H1 (cell line): ENCODE measurements at regions not wholly inside any gene's neighbourhood (a gene's known extent, or its start where the extent isn't known, plus 50 kb on each side); places are given as distances from the start of the nearest gene placed in this dataset.

Source experiments
- BCL11A ChIP-seq, 2 experiments: IDR thresholded peaks; one replicate each; pipeline ENCODE4 v1.6.1; 2011; ENCODE audit warnings: low read depth in 2 of 2, low read length in 2 of 2, mild to moderate bottlenecking in 2 of 2
- CTCF ChIP-seq, 3 experiments: IDR thresholded peaks; 1 replicate in 2 of 3; 2 replicates in 1 of 3; pipeline versions ENCODE4 v1.5.1 to v1.6.1; 2011; ENCODE audit warnings: low read length in 3 of 3, mild to moderate bottlenecking in 3 of 3, inconsistent platforms in 2 of 3, low read depth in 1 of 3, moderate library complexity in 1 of 3; ENCODE audit not compliant: insufficient read depth in 1 of 3; ENCODE audit errors: control extremely low read depth in 1 of 3
- EZH2 ChIP-seq: fragments of 200-600 bp; sonication (generic); IDR thresholded peaks from 2 replicates; pipeline ENCODE4 v1.7.1; 2012; ENCODE audit warnings: low read depth, mild to moderate bottlenecking, moderate library complexity, low read length, inconsistent platforms; ENCODE audit not compliant: severe bottlenecking
- MAX ChIP-seq: IDR thresholded peaks from 2 replicates; pipeline ENCODE4 v1.6.1; 2012; ENCODE audit warnings: inconsistent platforms
- NRF1 ChIP-seq: IDR thresholded peaks from 2 replicates; pipeline ENCODE4 v1.6.1; 2011; ENCODE audit warnings: mild to moderate bottlenecking, low read depth, low read length, improper control_type of control experiment
- PHF8 ChIP-seq: fragments of 200-600 bp; sonication (generic); conservative IDR thresholded peaks from 2 replicates; pipeline ENCODE4 v1.7.1; 2012; ENCODE audit warnings: low read depth, mild to moderate bottlenecking, inconsistent platforms, low read length, moderate library complexity
- SP4 ChIP-seq: IDR thresholded peaks from 2 replicates; pipeline ENCODE4 v1.6.1; 2012; ENCODE audit warnings: low read length, inconsistent platforms

- no peak for TF ChIP-seq CTCF (IDR thresholded peaks at IDR 0.05; ENCODE audit: control extremely low read depth in 1 of 3, insufficient read depth in 1 of 3, low read depth in 1 of 3, low read length in 3 of 3)
- no peak for TF ChIP-seq SP4
- TF ChIP-seq NRF1, result no peak
- TF ChIP-seq EZH2, result no peak
- TF ChIP-seq PHF8, result no peak
- TF ChIP-seq MAX, result no peak
- TF ChIP-seq BCL11A (IDR thresholded peaks at IDR 0.05; ENCODE audit: low read depth in 2 of 2, low read length in 2 of 2), result no peak
Measured at GRCh38 chr6:90383196-90383822, 86.7 kb upstream of the BACH2 start (continued).
